ENCODE measurements at regions not wholly inside any gene's neighbourhood (a gene's known extent, or its start where the extent isn't known, plus 50 kb on each side); places are given as distances from the start of the nearest gene placed in this dataset.

- no peak for TF ChIP-seq CTCF (conservative IDR thresholded peaks at IDR 0.05; ENCODE audit: low read depth, low read length)
- TF ChIP-seq EZH2 (IDR thresholded peaks at IDR 0.05; ENCODE audit: borderline replicate concordance, low read depth, low read length, poor library complexity, severe bottlenecking): no peak
Observed at GRCh38 chr13:80235967-80236302, 105.0 kb downstream of the SPRY2 start.
